H9 (cell line): ENCODE measurements at regions not wholly inside any gene's neighbourhood (a gene's known extent, or its start where the extent isn't known, plus 50 kb on each side); places are given as distances from the start of the nearest gene placed in this dataset.

Source experiments
- DNase-seq: peaks from one replicate; pipeline ENCODE4 v3.0.0-alpha.2; 2017
- H2AFZ ChIP-seq: one replicate; pipeline ENCODE4 v1.6.1; 2013; ENCODE audit warnings: mild to moderate bottlenecking, low read length, control low read depth, moderate library complexity
- H2AK5ac ChIP-seq: 2 replicates; pipeline ENCODE4 v1.6.1; 2013; ENCODE audit warnings: low read length, control low read depth, mixed read lengths; ENCODE audit not compliant: insufficient read length
- H2BK120ac ChIP-seq: one replicate; pipeline ENCODE4 v1.6.1; 2013; ENCODE audit warnings: low read depth, mild to moderate bottlenecking, low read length, control low read depth, inconsistent platforms; ENCODE audit not compliant: poor library complexity, severe bottlenecking
- H2BK12ac ChIP-seq: 2 replicates; pipeline ENCODE4 v1.6.1; 2013; ENCODE audit warnings: low read length, control low read depth, mixed read lengths, low read depth; ENCODE audit not compliant: insufficient read length
- H2BK15ac ChIP-seq: 2 replicates; pipeline ENCODE4 v1.6.1; 2013; ENCODE audit warnings: low read depth, low read length, control low read depth
- H2BK20ac ChIP-seq: one replicate; pipeline ENCODE4 v1.6.1; 2013; ENCODE audit warnings: low read depth, mild to moderate bottlenecking, low read length, control low read depth, inconsistent platforms; ENCODE audit not compliant: poor library complexity, severe bottlenecking
- H2BK5ac ChIP-seq: 2 replicates; pipeline ENCODE4 v1.6.1; 2013; ENCODE audit warnings: low read length, control low read depth, mixed read lengths; ENCODE audit not compliant: insufficient read length
- H3K14ac ChIP-seq: 2 replicates; pipeline ENCODE4 v1.6.1; 2013; ENCODE audit warnings: low read length, control low read depth; ENCODE audit not compliant: insufficient read depth
- H3K18ac ChIP-seq: 2 replicates; pipeline ENCODE4 v1.6.1; 2013; ENCODE audit warnings: low read depth, mild to moderate bottlenecking, mixed read lengths, low read length, control low read depth; ENCODE audit not compliant: insufficient read length
- H3K23ac ChIP-seq: 2 replicates; pipeline ENCODE4 v1.6.1; 2013; ENCODE audit warnings: low read length, control low read depth, mixed read lengths, low read depth; ENCODE audit not compliant: insufficient read length
- H3K23me2 ChIP-seq: 2 replicates; pipeline ENCODE4 v1.6.1; 2013; ENCODE audit warnings: low read depth, mild to moderate bottlenecking, mixed read lengths, low read length, control low read depth; ENCODE audit not compliant: insufficient read length, poor library complexity, severe bottlenecking
- H3K27ac ChIP-seq: 2 replicates; pipeline ENCODE4 v1.5.1; 2013; ENCODE audit warnings: low read length, control low read depth, mixed read lengths, low read depth; ENCODE audit not compliant: insufficient read length
- H3K27me3 ChIP-seq: 2 replicates; pipeline ENCODE4 v1.6.1; 2013; ENCODE audit warnings: low read length, control low read depth, inconsistent platforms; ENCODE audit not compliant: insufficient read depth
- H3K4ac ChIP-seq: 2 replicates; pipeline ENCODE4 v1.6.1; 2013; ENCODE audit warnings: low read depth, mild to moderate bottlenecking, control low read depth, inconsistent platforms, low read length, moderate library complexity
- H3K4me1 ChIP-seq: 2 replicates; pipeline ENCODE4 v1.6.1; 2013; ENCODE audit warnings: low read length, control low read depth, inconsistent platforms; ENCODE audit not compliant: insufficient read depth
- H3K4me2 ChIP-seq: 2 replicates; pipeline ENCODE4 v1.6.1; 2013; ENCODE audit warnings: low read length, control low read depth, mixed read lengths; ENCODE audit not compliant: insufficient read length, insufficient read depth
- H3K56ac ChIP-seq: 2 replicates; pipeline ENCODE4 v1.6.1; 2013; ENCODE audit warnings: low read depth, mild to moderate bottlenecking, mixed read lengths, low read length, control low read depth; ENCODE audit not compliant: insufficient read length
- H3K79me1 ChIP-seq: 2 replicates; pipeline ENCODE4 v1.6.1; 2013; ENCODE audit warnings: low read depth, mild to moderate bottlenecking, moderate library complexity, low read length, control low read depth, inconsistent platforms; ENCODE audit not compliant: insufficient read depth, poor library complexity, severe bottlenecking
- H3K79me2 ChIP-seq: 2 replicates; pipeline ENCODE4 v1.6.1; 2013; ENCODE audit warnings: low read length, control low read depth, inconsistent platforms; ENCODE audit not compliant: insufficient read depth
- H3K9ac ChIP-seq: 2 replicates; pipeline ENCODE4 v1.6.1; 2013; ENCODE audit warnings: low read length, control low read depth, mixed read lengths; ENCODE audit not compliant: insufficient read length; ENCODE audit errors: extremely low read depth
- H3K9me3 ChIP-seq: one replicate; pipeline ENCODE4 v1.6.1; 2013; ENCODE audit warnings: low read depth, low read length, inconsistent platforms; ENCODE audit not compliant: control insufficient read depth
- H3T11ph ChIP-seq: one replicate; pipeline ENCODE4 v1.6.1; 2013; ENCODE audit warnings: mild to moderate bottlenecking, low read length, control low read depth, inconsistent platforms
- H4K20me1 ChIP-seq: one replicate; pipeline ENCODE4 v1.6.1; 2013; ENCODE audit not compliant: control insufficient read depth, insufficient read length, insufficient read depth
- H4K5ac ChIP-seq: 2 replicates; pipeline ENCODE4 v1.6.1; 2013; ENCODE audit warnings: low read depth, mild to moderate bottlenecking, mixed read lengths, low read length, control low read depth; ENCODE audit not compliant: insufficient read length
- H4K8ac ChIP-seq: replicated peaks from 2 replicates; pipeline ENCODE4 v1.6.1; 2013; ENCODE audit warnings: low read length, control low read depth, mixed read lengths, low read depth; ENCODE audit not compliant: insufficient read length
- H4K91ac ChIP-seq: 2 replicates; pipeline ENCODE4 v1.6.1; 2013; ENCODE audit warnings: low read depth, mild to moderate bottlenecking, moderate library complexity, mixed read lengths, low read length, control low read depth; ENCODE audit not compliant: insufficient read length
- H3K27ac Mint-ChIP-seq, 3 experiments: 2 replicates in 2 of 3; 3 replicates in 1 of 3; pipeline ENCODE4 v1.8.0; 2020 to 2021; ENCODE audit warnings: mixed read lengths in 3 of 3, mild to moderate bottlenecking in 1 of 3, moderate library complexity in 1 of 3
- H3K27me3 Mint-ChIP-seq: 2 replicates; pipeline ENCODE4 v1.8.0; 2021; ENCODE audit warnings: low read depth, mild to moderate bottlenecking, moderate library complexity, mixed read lengths
- H3K36me3 Mint-ChIP-seq, 3 experiments: 2 replicates in 2 of 3; 3 replicates in 1 of 3; pipeline ENCODE4 v1.8.0; 2020 to 2021; ENCODE audit warnings: low read depth in 3 of 3, mixed read lengths in 3 of 3; ENCODE audit not compliant: insufficient read depth in 1 of 3
- H3K4me1 Mint-ChIP-seq, 2 experiments: 2 replicates each; pipeline ENCODE4 v1.8.0; 2020; ENCODE audit warnings: mixed read lengths in 2 of 2
- H3K4me3 Mint-ChIP-seq, 2 experiments: 2 replicates in 1 of 2; 3 replicates in 1 of 2; pipeline ENCODE4 v1.8.0; 2020 to 2021; ENCODE audit warnings: mild to moderate bottlenecking in 2 of 2, mixed read lengths in 2 of 2, moderate library complexity in 1 of 2
- H3K9me3 Mint-ChIP-seq, 2 experiments: 2 replicates in 1 of 2; 3 replicates in 1 of 2; pipeline ENCODE4 v1.8.0; 2020; ENCODE audit warnings: mild to moderate bottlenecking in 2 of 2, mixed read lengths in 2 of 2, moderate library complexity in 1 of 2
- WGBS: extraction: QIAGEN DNeasy Blood & Tissue Kit; methylation state at CpG from one replicate; pipeline ENCODE4 v1.1.7; 2013; ENCODE audit warnings: missing lambda C conversion rate, low lambda C conversion rate, mixed read lengths; ENCODE audit not compliant: insufficient read length; ENCODE audit errors: extremely low coverage; 5-methylcytosine and 5-hydroxymethylcytosine counted together
- TF ChIP-seq, protein P1 (sequence below): fragments of 200-600 bp; sonication (generic); conservative IDR thresholded peaks from 3 replicates; pipeline ENCODE4 v1.8.0; 2021; ENCODE audit warnings: antibody characterized with exemption, mild to moderate bottlenecking

DNA sequence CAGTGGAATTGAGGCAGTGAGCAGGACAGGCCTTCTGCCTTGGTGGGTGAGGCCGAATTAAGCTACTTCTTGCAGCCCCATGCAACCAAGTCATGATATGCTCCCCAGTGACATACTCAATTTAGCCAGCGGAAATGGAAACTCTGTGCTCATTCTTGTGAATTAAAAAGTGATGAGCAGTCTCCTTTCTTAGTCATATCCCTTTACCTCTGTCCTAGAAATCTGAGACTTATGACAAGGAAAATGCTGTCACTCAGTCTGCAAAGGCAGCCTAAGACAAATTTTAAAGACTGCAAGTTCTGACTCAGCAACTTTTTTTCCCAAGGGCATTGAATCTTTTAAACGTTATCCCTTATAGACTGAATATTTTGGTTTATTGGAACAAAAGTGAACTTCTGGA is 218.2 kb downstream of the SH3BP4 start:
- Histone ChIP-seq H3K23me2 (no peaks in the 10 kb centered on the region), H3K9me3 (no peaks in the 10 kb centered on the region), H2BK12ac (no peak overlapping the region), H3K14ac (no peak overlapping the region), H3K4ac (no peak overlapping the region), H3K9ac (no peak overlapping the region), H3K4me2 (no peak overlapping the region), H3K79me2 (no peaks in the 10 kb centered on the region), H3K4me1 (no peaks in the 10 kb centered on the region; the same call in 1 of the 2 replicates), H3K18ac (no peak overlapping the region), H3K79me1 (no peaks in the 10 kb centered on the region), H3K23ac (no peak overlapping the region), H3K56ac (no peak overlapping the region), H4K20me1 (no peaks in the 10 kb centered on the region), H2AK5ac (no peak overlapping the region), H2BK20ac (no peak overlapping the region), H2AFZ (no peak overlapping the region), H2BK15ac (no peak overlapping the region), H4K5ac (no peak overlapping the region), H2BK120ac (no peak overlapping the region), H4K8ac (no peak overlapping the region), H3K27ac (no peak overlapping the region), H3T11ph (no peak overlapping the region), H4K91ac (no peak overlapping the region), H3K27me3 (no peaks in the 10 kb centered on the region), H2BK5ac (no peak overlapping the region)
- DNase-seq, result no peak
- H3K27ac Mint-ChIP-seq, result no peak overlapping the region
- no CpG with 5 or more reads among the region's 3 CpGs for WGBS
- H3K4me1 Mint-ChIP-seq, result peaks cover 8 to 9% of the 10 kb centered on the region in 2 experiments
- TF ChIP-seq, protein P1, sequence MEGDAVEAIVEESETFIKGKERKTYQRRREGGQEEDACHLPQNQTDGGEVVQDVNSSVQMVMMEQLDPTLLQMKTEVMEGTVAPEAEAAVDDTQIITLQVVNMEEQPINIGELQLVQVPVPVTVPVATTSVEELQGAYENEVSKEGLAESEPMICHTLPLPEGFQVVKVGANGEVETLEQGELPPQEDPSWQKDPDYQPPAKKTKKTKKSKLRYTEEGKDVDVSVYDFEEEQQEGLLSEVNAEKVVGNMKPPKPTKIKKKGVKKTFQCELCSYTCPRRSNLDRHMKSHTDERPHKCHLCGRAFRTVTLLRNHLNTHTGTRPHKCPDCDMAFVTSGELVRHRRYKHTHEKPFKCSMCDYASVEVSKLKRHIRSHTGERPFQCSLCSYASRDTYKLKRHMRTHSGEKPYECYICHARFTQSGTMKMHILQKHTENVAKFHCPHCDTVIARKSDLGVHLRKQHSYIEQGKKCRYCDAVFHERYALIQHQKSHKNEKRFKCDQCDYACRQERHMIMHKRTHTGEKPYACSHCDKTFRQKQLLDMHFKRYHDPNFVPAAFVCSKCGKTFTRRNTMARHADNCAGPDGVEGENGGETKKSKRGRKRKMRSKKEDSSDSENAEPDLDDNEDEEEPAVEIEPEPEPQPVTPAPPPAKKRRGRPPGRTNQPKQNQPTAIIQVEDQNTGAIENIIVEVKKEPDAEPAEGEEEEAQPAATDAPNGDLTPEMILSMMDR, result no peak
- no peak overlapping the region for H3K4me3 Mint-ChIP-seq
- peaks cover 0 to 3% of the 10 kb centered on the region in 2 experiments; a peak in 2 of 5 replicates for H3K9me3 Mint-ChIP-seq
- peaks cover 22% of the 10 kb centered on the region for H3K27me3 Mint-ChIP-seq
- H3K36me3 Mint-ChIP-seq, result no peaks in the 10 kb centered on the region
